Osteocyte (in vitro differentiated cells): ENCODE measurements at regions not wholly inside any gene's neighbourhood (a gene's known extent, or its start where the extent isn't known, plus 50 kb on each side); places are given as distances from the start of the nearest gene placed in this dataset.

ENCODE experiments used
- DNase-seq: peaks from one replicate; pipeline ENCODE4 v3.0.0; 2021; ENCODE audit warnings: mixed read lengths; ENCODE audit not compliant: unreplicated experiment; ENCODE audit errors: extremely low spot score
- H3K27ac Mint-ChIP-seq: one replicate; pipeline ENCODE4 v1.8.0; 2021; ENCODE audit warnings: mild to moderate bottlenecking, mixed read lengths; ENCODE audit not compliant: unreplicated experiment
- H3K27me3 Mint-ChIP-seq: one replicate; pipeline ENCODE4 v1.8.0; 2021; ENCODE audit warnings: mixed read lengths; ENCODE audit not compliant: unreplicated experiment
- H3K36me3 Mint-ChIP-seq: one replicate; pipeline ENCODE4 v1.8.0; 2021; ENCODE audit warnings: mixed read lengths; ENCODE audit not compliant: unreplicated experiment
- H3K4me1 Mint-ChIP-seq: one replicate; pipeline ENCODE4 v1.8.0; 2021; ENCODE audit warnings: mixed read lengths; ENCODE audit not compliant: unreplicated experiment
- H3K4me3 Mint-ChIP-seq: one replicate; pipeline ENCODE4 v1.8.0; 2021; ENCODE audit warnings: mild to moderate bottlenecking, moderate library complexity, mixed read lengths; ENCODE audit not compliant: unreplicated experiment
- H3K9me3 Mint-ChIP-seq: one replicate; pipeline ENCODE4 v1.8.0; 2021; ENCODE audit warnings: mixed read lengths; ENCODE audit not compliant: unreplicated experiment
- CTCF ChIP-seq: fragments of 200-600 bp; sonication (generic); IDR thresholded peaks from 2 replicates; pipeline ENCODE4 v1.5.0; 2021; ENCODE audit warnings: antibody characterized with exemption, mild to moderate bottlenecking, moderate library complexity

DNA sequence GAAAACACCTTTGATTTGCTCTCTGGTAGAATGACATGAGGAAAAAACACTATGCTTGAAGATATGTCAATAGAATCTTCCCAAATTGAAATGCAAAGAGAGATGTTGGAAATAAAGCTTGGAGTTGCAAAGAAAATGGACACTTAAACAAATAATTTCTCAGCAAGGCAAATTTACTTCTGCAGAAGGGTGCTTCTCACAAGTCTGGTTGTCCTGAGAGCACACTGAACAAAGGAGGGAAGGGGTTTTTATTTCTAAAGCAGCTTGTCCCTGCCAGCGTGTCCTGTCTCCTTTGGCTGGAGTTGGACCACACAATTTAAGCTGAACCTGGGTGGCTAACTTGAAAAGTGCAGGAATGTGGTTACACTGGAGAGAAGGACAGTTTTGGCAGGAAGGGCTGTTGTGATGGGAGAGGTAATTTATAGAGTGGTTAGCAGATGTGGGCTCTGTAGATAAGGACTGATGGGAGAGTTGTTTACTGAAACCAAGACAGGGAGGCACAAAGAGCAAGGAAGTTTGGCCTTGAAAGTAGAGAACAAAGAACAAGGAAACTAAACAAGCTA lies 454.6 kb upstream of the EYS start:
- H3K4me1 Mint-ChIP-seq = no peaks in the 10 kb centered on the region

GRCh38 chr6:66159937-66160336 lies 452.9 kb upstream of the EYS start:
- Mint-ChIP-seq H3K4me1 (no peaks in the 10 kb centered on the region), H3K27ac (no peak overlapping the region), H3K4me3 (no peak overlapping the region), H3K36me3 (no peaks in the 10 kb centered on the region), H3K27me3 (no peaks in the 10 kb centered on the region), H3K9me3 (peaks cover 45% of the 10 kb centered on the region)
- DNase-seq = no peak
- TF ChIP-seq CTCF = no peak

More for the DNA sequence above, 454.6 kb upstream of the EYS start:
- H3K9me3 Mint-ChIP-seq = peaks cover 56% of the 10 kb centered on the region
- H3K27me3 Mint-ChIP-seq = no peaks in the 10 kb centered on the region
- H3K36me3 Mint-ChIP-seq = no peaks in the 10 kb centered on the region
- no peak overlapping the region for H3K27ac Mint-ChIP-seq
- no peak for TF ChIP-seq CTCF
- DNase-seq = no peak
- no peak overlapping the region for H3K4me3 Mint-ChIP-seq

DNA sequence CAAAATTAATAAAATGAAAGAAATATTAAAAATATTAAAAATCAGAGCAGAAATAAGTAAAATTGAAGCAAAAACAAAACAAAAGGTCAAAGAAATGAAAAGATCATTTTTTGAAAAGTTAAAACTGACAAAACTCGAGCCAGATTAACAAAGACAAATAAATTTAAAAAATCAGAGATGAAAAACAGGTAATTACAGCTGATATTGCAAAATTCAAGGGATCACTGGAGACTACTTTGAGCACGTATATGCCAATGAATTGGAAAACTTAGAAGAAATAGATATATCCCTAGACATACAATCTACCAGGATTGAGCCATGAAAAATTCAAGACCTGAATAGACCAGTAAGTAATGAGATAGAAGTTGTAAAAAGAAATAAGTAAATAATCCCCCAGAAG lies 446.2 kb upstream of the EYS start:
- Mint-ChIP-seq H3K27ac (no peak overlapping the region), H3K4me3 (no peak overlapping the region), H3K27me3 (no peaks in the 10 kb centered on the region), H3K36me3 (no peaks in the 10 kb centered on the region), H3K9me3 (peaks cover 11% of the 10 kb centered on the region), H3K4me1 (no peaks in the 10 kb centered on the region)
- no peak for DNase-seq
- no peak for TF ChIP-seq CTCF

GRCh38 chr6:66149132-66149531 lies 442.1 kb upstream of the EYS start:
- Mint-ChIP-seq H3K36me3 (no peaks in the 10 kb centered on the region), H3K9me3 (peaks cover 14% of the 10 kb centered on the region), H3K27me3 (no peaks in the 10 kb centered on the region), H3K4me3 (no peak overlapping the region), H3K27ac (no peak overlapping the region), H3K4me1 (no peaks in the 10 kb centered on the region)
- TF ChIP-seq CTCF = no peak
- no peak for DNase-seq

DNA sequence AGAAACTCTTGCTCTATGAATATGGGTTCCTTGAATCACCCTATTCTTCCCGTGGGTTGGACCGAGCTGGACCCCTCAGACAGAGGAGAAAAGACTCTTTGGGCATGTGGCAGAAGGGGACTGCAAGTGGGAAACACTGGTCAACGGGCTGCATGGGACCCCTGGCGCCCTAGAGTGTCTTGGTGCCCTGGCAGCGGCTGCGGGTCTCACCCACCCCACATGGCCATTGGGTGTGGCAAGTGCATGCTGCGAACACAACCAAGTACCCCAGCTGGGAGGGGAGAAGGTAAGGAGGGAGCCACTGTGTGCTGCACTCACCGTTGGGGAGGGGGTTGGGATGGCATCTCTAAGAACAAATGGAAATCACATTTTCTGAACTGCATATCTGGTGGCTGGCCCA lies 438.8 kb upstream of the EYS start:
- Mint-ChIP-seq H3K4me1 (no peaks in the 10 kb centered on the region), H3K9me3 (peaks cover 10% of the 10 kb centered on the region), H3K27me3 (no peaks in the 10 kb centered on the region), H3K36me3 (no peaks in the 10 kb centered on the region), H3K27ac (no peak overlapping the region), H3K4me3 (no peak overlapping the region)
- no peak for TF ChIP-seq CTCF
- no peak for DNase-seq
